GM19035 (cell line): ENCODE measurements at regions not wholly inside any gene's neighbourhood (a gene's known extent, or its start where the extent isn't known, plus 50 kb on each side); places are given as distances from the start of the nearest gene placed in this dataset.

Experiments
- ATAC-seq: cut with Tn5 transposase; IDR thresholded peaks from one replicate; pipeline ENCODE4 v1.9.1; 2021; ENCODE audit not compliant: unreplicated experiment

DNA sequence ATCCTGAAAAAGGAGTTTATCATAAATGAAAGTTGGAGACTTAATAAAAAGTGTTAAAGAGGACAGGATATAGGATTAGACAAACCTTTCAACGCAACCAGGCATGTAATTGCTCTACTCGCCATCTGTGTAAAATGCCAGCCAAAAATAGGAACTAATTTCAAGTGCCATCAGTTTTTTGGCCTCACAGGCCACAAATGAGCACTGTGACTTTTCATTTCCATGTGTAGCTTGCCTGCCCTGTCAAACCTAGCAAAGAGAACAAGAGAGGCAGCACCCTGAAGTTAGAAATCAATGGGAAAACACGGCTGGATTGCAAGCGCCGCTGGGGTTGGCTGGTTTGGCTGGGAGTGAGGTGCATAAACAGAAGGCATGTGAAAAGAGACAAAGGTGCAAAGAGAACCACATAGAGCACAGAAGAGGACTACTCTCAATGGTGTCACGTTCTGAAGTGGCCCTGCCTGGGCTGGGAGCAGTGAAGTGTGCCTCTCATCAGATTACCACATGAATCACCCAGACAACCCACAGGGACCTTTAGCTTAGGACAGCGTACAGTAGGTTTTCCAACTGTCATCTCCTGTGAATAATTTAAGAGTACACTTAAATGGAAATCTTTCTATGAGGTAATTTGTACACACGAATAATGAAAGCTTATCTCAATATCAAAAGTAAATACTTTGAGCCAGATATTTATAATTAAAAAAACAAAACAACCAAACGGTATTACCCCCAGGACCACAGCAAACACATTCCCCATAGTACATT is 78.0 kb upstream of the NHSL1 start:
- no peak for ATAC-seq

DNA sequence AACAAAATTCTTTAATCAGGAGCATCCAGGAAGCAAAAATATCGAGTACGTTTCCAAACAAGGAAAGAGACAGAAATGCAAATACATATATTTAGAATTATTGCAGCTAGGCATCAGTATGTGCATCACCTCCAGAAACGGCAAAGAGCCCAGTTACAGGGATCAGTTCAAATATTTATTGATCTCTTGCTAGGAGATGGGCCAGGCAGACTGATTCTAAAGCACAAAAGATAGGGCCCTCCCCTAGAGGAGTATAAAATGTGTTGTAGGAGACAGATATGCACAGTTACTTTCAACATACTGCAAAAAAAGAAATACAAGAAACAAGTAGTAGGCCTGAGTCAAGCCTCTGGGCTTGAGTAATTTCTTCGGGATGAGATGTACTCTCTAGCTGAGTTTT is 80.7 kb upstream of the NHSL1 start:
- ATAC-seq, result no peak

DNA sequence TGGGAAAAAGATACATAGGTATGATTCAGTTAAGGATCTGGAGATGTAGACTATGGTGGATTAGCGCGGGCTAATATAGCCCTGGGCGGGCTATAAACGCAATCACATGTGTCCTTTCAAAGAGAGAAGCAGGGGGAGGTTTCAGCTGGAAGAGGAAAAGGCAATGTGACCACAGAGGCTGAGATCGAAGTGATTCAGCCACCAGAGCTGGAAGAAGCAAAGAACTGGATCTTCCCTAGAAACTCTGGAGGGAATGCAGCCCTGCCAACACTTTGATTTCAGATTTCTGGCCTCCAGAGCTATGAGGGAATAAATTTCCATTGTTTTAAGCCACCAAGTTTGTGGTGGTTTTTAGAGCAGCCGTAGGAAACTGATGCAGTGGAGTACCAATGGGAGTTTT is 81.5 kb upstream of the NHSL1 start:
- no peak for ATAC-seq

- ATAC-seq, result no peak
Observed at GRCh38 chr6:138582573-138582972, 83.3 kb upstream of the NHSL1 start.

GRCh38 chr6:138586638-138587037 is 87.3 kb upstream of the NHSL1 start:
- ATAC-seq, result no peak

GRCh38 chr6:138588805-138589434 is 89.6 kb upstream of the NHSL1 start:
- no peak for ATAC-seq

DNA sequence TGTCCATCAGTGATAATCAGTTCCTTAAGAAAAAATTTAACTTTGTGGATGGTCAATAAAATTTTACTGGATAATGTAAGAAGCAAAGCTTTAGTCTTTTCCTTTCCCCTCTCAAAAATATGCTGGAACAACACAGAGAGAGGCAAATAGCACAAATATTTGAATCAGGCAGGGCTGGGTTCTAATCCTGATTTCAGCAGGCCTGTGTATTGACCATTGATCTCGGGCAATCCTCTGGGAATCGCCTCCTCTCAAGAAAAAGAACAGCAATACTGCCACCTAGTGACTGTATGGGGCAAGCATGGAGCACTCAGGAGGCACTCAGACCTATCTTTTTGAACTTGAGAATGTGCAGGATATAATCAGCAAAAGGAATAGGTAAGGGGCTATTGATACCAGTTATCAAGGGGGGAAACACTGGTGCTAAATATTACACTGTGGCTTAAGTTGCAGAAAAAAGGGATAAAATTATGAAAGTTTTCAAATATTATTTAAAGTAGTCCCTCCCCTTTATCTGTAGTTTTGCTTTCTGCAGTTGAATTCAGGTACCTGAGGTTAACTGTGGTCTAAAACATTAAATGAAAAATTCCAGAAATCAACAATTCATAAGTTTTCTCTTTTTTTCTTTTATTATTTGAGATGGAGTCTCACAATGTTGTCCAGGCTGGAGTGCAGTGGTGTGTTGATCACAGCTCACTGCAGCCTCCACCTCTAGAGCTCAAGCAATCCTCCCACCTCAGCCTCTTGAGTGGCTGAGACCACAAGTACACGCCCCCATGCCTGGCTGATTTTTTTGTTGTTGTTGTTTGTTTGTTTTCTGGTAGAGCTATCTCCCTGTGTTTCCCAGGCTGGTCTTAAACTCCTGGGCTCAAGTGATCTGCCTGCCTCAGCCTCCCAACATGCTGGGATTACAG is 91.8 kb upstream of the NHSL1 start:
- ATAC-seq, result peak; percentile 35

DNA sequence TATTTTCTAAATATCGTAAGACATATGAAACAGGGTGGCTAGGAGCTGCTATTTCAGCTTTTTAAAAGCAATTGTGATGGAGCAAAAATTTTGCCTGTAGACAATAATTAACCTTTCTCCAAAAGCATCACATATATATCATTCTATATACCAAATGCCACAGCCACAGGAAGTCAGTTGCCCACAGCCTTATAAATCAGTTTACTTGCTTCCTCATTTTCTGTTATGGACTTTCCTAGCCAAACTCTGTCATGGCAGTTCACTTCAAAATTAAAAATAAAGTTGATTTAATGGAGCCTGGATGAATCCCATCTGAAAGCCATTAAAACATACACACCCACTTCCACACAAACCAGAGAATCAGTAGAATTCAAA is 93.4 kb upstream of the NHSL1 start:
- ATAC-seq, result peak; percentile 49

- ATAC-seq, result peak; percentile 69
Observed at GRCh38 chr6:138593124-138593877, 94.0 kb upstream of the NHSL1 start.

DNA sequence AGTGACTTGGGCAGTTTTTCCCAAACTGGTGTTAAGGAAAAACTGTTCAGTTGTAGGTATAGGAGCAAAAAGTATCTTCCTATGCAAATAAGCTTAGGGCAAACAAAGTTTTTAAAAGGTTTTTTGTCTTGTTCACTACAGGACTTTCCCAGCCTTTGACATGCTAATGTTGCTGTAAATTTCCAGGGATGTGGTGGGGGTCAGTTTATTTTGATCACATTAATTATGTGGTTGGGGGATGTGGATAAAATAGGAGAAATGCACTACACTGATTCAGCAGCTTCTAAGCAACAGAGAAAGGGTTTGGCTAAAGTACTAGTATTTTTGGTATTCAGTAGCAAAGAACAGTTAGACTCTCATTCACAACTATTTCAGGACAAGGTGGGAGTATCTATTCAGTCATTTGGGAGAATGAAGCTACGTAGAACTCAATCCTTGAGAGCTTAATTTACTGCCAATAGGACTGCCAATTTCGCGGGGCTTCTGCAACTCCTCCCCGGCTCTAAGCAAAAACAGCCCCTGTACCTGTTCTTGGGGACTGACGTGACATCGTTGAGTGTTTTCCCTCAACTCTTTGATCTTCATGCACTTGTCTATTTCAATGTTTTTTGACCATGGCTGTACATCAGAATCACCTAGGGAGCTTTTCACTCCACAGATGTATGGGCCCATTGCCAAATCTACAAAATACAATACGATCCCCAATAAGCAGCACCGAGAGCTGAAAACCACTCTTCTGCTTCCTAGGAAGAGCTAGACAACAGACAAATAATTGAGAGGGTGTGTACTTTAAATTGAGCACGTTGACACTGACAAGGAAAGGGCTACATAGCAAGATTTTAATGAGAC is 94.8 kb upstream of the NHSL1 start:
- no peak for ATAC-seq

- ATAC-seq, result no peak
Observed at GRCh38 chr6:138594758-138595140, 95.5 kb upstream of the NHSL1 start.

DNA sequence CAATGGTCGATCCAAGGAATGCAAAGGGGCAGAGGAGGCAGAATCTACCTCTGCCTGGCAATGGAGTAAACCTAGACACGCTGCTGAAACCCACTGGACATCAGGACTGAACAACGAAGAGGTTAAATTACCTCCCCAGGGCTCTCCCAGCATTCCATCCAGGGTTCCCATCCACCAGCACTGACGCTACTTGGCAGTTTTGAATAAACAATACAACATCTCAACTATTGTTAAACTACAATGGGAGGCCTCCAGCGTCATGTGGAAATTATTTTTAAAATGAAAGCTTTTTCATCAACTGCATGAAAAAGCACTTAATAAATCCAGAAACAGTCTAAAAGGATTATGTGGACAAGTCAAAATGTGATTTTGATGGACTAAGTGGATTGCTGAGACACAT is 96.8 kb upstream of the NHSL1 start:
- ATAC-seq, result no peak

DNA sequence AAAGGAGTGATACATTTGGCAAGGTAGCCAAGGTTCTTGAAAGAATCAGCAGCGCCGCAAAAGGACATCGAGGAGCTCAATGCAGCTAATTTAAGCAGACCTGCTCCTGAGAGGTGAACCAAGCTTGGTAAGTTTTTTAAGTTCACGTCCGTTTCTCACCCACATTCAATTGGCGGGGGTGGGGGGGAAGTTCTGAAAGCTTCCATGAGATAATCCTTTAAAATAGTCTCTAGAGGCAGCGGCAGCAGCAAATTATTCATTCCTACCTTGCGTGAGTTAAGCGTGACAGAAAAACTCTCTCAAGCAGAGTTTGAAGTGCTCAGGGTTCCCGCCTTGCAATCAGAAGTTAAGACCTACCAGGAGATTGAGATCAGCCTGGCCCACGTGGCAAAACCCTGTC is 97.3 kb upstream of the NHSL1 start:
- ATAC-seq, result no peak

DNA sequence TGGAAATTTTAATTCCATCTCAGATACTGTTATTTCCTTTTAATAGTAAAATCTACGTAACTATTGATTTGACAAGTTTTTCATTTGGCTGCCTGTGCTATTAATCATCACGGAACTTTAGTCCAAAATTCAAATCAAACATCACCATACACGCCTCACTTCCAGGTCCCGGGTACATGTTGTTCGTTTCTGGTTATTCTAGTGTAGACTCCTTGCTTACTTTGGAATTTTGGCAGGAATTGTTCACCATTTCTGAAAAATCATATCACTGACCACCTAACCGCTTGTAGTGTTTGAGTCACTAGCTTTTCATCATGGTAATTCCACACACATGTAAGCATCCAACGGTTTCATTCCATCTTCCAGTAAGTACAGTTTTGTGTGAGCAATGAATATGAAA is 98.0 kb upstream of the NHSL1 start:
- ATAC-seq, result no peak

DNA sequence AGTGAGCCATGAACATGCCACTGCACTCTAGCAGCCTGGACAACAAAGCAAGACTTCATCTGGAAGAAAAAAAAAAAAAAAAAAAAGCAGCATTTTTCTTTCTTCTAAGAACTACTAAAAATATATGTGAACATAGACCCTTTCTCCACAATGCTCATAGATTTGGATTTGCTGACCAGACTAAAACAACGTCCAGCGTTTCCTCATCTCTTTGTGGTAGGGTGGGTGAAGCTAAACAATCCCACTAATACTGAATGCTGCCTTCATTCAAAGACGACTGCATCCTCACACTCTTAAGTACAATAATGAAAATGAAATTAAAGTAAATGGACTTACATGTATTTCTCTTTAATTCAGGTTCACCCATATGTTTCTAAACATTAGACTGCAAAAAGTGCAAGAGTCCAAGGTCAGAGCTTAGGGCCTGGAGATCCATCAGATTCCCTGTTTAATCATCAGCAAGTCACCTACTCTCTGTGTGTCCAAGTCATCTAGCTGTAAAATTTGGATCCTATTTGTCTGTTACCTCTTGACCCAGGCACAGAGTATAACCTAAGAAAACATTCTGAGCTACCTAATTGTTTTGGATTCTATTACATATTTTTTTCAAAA is 99.4 kb upstream of the NHSL1 start:
- ATAC-seq, result no peak

DNA sequence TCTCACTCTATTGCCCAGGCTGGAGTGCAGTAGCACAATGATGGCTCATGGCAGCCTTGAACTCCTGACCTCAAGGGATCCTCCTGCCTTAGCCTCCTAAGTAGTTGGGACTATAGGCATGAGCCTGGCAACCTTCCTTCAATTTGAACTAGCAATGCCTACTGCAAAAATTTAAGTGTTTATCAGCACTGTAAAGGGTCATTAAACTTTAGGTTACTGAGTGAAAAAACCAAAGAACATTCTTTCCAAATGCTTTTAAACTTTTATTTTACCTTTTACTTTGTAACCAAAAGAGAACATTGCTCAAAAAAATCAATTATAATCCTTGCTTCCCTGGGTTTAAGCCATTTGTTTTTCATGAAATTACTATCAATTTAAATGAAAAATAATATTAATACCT is 101.0 kb upstream of the NHSL1 start:
- no peak for ATAC-seq

GRCh38 chr6:138600726-138601125 is 101.4 kb upstream of the NHSL1 start:
- ATAC-seq, result no peak

GRCh38 chr6:138601128-138601527 is 101.8 kb upstream of the NHSL1 start:
- ATAC-seq, result no peak

DNA sequence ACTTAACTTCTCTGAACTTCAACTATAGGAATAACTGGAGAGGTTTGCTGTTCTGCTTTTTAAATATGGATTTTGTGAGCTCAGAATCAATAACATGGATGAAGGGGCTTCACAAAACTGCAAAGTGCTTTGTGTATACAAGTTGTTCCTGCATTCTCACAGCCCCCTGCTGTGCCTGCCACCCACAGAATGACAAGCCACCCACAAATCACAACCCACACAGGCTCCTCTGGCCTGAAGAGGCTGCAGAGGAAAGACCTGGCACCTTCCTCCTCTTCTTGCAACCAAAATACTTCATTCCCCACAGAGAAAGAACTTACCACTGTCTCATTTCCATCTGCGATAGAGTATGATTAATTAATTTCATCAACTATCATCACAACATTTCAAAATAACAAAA is 106.7 kb upstream of the NHSL1 start:
- ATAC-seq, result no peak
